NCI-H1092 (cell line): ENCODE measurements at regions not wholly inside any gene's neighbourhood (a gene's known extent, or its start where the extent isn't known, plus 50 kb on each side); places are given as distances from the start of the nearest gene placed in this dataset.
"Not testable (repeated sequence)": the region's sequence is repeated elsewhere in the genome, so short reads cannot be mapped to it uniquely, and the experiment has no call there.

Source experiments
- DNase-seq: peaks from one replicate; lab custom pipeline; 2025; lab: John Stamatoyannopoulos, UW

DNA sequence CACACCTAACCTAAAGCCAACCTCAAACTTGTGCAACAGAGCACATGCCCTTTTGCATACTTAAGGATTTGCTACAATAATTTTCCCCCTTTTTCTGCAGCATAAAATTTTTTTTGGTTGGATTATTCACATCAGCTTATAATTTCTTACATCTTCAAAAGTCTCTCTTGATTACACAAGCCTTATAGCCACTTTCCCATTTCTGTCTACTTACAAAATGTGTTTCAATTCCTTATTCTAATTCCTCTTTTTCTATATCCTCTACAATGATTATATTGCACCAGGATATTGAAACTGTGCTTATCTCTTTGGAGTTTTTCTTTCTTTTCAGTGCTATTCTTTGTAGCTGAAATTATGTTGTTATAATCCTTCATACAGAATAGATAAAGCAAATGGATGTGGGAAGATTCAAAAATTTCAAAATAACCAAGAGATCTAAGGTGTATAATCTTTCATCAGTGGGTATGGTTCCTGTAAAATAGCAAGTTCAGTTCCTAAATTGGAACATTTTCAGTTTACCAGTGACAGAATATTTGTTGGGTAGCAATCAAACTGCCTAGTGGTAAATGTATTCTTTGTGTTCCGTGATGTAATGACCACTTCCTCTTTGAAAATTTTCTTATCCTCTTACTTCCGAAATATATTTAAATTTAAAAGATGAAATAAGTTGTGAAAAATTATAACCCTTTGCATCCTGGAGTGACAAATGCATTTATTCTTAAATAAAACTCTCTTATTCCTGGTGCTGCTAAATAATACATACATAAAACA is 386.8 kb upstream of the CHD1 start:
- DNase-seq, result no peak

GRCh38 chr5:99314721-99315120 is 385.9 kb upstream of the CHD1 start:
- DNase-seq, result no peak

DNA sequence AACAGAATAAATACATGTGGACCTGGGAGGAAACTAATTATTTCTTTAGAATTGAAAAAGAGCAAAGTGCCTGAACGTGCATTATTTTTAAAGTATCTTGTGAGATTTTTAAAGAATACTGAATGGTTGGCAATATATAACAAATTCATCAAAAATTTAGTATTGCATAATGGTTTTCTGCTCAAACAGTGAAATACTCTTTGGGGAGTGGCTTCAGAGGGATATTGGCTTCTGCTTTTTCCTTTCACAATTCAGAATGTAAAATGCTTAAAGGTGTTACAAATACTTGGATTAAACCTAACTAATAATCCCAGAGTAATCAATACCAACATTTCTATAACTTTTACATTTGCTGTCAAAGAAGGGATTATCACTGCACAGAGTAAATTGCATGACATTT is 379.3 kb upstream of the CHD1 start:
- no peak for DNase-seq

- DNase-seq, result no peak
These were observed 376.3 kb upstream of the CHD1 start for GRCh38 chr5:99305045-99305580.

- no peak for DNase-seq
These were observed 356.8 kb upstream of the CHD1 start for GRCh38 chr5:99285606-99286005.

DNA sequence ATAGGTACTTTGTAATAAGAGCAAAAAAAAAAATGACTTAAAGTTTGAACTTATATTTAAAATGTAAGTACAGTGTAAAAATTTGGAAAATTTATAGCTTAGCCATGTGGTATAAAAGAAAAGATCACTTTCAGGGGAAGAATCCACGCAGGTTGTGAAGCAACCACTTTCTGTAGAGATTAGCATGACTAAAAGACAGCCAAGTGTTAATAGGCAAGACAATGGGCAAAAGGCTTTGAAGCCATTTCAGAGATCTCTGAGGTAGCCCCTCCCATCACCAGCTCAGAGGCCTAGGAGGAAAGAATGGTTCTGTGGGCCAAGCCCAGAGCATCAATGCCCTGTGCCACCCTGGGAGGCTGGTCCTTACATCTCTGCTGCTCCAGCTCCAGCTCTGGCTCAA is 346.3 kb upstream of the CHD1 start:
- no peak for DNase-seq

DNA sequence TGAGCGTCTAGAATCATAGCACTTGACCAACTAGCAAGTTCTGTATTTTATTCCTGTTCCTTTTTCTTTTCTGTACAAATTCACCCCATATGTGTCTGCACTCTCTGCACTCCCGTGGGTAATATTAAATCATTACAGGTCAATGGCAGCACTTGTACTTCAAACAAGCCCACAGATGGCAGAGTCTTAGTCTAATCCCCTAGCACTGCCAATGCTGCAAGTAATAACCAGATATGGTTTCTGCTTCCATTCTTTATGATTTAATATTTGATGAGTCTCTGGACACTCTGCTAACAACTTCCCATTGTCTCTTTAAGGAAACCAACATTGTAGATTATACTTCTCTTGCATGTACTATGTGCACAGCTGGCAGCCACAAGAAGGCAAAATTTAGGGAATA is 343.8 kb upstream of the CHD1 start:
- DNase-seq, result no peak

DNA sequence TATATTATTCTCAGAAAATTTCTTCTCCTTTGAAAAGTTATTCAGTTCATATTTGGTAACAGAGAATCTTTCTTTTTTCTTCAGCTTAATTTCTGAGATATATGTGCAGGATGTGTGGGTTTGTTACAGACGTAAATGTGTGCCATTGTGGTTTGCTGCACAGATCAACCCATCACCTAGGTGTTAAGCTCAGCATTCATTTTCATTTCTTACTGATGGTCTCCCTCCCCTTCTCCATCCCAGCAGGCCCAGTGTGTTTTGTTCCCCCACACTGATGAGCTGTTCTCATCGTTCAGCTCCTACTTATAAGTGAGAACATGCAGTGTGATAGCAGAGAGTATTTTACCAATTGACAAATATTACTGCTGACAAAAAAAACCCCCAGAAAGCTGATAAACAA is 330.0 kb upstream of the CHD1 start:
- no peak for DNase-seq

GRCh38 chr5:99248066-99248465 is 319.3 kb upstream of the CHD1 start:
- DNase-seq, result no peak

DNA sequence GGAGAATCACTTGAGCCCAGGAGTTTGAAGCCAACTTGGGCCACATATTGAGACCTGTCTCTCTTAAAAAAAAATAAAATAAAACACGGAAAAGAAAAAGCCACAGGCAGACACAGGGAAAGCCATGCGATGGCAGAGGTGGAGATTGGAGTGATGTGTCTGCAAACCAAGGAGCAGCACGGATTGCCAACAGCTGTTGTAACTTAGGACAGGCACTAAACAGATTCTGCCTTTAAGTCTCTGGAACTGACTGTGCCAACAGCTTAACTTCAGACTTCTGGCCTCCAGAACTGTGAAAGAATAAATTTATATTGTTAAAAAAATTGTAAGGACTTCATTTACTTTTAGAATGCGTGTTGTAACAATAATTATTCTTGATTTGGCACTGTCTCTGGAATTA is 318.5 kb upstream of the CHD1 start:
- DNase-seq, result no peak

DNA sequence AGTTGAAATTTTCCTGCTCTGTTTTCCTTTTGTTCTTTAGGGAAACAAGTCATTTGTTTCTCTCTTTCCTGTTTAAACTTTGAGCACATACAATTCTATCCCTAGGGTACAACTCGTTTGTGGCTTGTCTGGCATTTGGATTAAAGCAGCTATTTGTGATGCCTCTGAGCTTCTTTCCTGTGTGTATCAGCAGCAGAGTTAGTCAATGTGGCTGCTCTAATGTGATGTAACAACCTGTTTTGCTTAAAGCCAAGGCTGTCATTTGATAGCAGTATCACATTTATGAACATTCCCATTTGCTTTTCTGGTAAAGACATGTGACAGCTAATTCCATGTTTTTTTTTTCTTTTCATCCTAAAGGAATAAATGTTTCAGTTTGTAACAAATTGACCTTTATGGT is 314.3 kb upstream of the CHD1 start:
- no peak for DNase-seq

- DNase-seq, result no peak
These were observed 311.1 kb upstream of the CHD1 start for GRCh38 chr5:99239826-99240360.

GRCh38 chr5:99191206-99191745 is 262.5 kb upstream of the CHD1 start:
- no peak for DNase-seq

DNA sequence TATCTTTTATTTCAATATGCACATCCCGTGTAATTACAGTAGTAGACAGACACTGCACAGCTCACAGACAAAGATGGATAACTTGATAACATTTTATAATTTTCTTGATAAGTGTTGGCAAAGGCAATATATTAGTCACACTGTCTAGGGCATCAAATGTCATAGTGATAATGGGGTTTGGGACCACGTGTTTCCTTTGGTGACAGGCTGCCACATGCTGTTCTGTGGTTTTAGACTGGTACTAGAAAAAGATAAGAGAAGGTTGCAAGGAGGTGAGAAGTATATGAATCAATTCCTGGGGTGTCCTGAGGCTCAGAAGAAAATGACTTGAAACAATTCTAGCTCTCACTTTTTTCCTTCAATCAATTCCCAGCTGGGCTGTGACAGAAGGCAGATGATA is 258.8 kb upstream of the CHD1 start:
- DNase-seq, result no peak

GRCh38 chr5:99179206-99179605 is 250.4 kb upstream of the CHD1 start:
- no peak for DNase-seq

DNA sequence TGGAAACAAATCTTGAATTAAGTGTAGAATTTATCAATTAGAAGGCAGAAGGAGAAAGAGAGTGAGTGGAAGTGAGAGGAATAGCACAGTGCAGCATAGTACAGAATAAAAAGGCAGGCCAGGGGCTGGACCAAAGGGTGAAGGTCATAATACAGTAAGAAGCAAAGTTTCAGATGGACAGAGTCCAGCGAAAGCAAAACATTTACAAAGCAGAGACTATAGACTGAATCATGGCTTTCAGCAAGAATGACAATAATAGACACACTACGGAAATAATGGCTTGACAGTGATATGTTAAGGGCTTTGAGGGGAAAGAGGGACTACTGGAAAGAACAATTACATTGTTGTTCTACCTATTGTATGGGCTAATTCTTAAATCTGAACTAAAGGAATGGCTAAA is 249.0 kb upstream of the CHD1 start:
- DNase-seq, result no peak

GRCh38 chr5:99176186-99176585 is 247.4 kb upstream of the CHD1 start:
- DNase-seq, result no peak

- DNase-seq, result no peak
These were observed 240.5 kb upstream of the CHD1 start for GRCh38 chr5:99169309-99169708.

DNA sequence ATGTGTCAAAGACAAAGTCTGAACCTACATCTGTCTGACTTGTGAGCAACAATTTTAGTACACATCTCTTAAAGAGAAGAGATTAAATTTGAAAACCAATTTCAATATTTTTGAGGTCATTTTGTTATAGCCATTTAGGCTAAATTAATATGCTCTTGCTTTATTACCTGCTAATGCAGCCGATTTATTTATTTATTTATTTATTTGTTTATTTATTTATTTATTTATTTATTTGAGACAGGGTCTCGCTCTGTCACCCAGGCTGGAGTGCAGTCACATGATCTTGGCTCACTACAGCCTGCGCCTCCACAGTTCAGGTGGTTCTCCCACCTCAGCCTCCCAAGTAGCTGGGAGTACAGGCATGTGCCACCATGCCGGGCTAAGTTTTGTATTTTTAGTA is 232.7 kb upstream of the CHD1 start:
- DNase-seq, result not testable (repeated sequence)

DNA sequence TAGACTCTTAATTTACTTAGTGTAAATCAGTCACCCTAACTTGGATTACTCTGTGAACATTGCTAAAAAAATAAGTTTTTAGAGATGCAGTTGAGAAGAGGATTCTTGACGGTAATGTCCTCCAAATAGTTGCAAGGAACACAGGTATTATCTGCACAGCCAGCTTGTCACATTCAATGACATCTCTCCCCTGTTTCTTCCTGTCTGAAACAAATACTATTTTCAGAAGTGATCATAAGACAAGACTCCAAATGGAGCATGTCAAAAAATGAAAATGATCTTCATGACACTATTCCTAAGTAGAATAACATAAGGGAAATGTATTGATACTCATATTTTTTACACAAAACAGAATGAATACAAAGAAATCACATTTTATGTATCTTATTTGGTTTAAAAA is 227.9 kb upstream of the CHD1 start:
- no peak for DNase-seq

DNA sequence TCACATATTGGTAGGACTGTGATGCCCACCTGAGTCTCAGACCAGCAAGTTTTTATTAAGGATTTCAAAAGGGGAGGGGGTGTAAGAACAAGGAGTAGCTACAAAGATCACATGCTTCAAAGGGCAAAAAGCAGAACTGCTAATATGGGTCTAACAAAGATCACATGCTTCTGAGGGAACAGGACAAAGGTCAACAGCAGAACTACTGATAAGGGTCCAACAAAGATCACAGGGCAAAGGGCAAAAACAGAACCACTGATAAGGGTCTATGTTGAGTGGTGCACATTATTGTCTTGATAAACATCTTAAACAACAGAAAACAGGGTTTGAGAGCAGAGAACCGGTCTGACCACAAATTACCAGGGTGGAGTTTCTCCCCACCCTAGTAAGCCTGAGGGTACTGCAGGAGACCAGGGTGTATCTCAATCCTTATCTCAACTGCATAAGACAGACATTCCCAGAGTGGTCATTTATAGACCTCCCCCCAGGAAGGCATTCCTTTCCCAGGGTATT is 214.5 kb upstream of the CHD1 start:
- not testable (repeated sequence) for DNase-seq

DNA sequence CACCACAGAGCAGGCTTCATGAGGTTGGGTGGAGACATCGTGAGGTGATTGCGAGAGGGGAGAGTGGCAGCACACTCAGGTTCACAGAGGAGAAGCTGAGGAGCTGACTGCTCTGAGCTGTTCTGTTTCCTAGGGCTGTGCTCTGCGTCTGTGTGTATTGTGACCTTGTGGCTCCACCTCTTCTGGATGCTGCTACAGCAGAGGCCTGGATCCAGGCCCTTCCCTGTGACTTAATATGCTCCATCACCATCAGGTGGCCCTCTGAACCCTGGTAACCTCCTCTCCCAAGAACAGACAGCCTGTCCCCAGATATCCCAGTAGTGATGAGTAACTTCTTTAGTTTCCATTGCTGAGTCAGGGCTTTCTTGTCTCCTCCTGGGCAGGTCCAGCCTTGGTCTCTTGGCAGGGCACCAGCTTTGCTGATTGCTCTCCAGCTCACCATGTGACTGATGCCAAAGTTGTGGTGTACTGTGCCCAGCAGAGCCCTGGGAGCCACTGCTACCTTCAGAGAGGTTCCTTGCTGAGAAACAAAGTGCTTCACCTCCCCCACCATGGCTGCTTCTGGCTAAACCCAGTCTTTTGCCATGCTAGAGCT is 212.8 kb upstream of the CHD1 start:
- no peak for DNase-seq

DNA sequence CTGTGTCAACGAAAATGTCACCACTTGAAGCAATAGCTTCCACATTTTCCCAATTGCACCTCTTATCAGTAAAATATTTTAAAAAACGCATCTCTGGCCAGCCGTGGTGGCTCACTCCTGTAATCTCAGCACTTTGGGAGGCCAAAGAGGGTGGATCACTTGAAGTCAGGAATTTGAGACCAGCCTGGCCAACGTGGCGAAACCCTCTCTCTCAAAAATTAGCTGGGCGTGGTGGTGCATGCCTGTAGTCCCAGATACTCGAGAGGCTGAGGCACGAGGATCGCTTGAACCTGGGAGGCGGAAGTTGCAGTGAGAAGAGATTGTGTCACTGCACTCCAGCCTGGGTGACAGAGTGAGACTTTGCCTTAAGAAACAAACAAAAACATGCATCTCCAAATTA is 210.1 kb upstream of the CHD1 start:
- no peak for DNase-seq
